ENCODE measurements at regions not wholly inside any gene's neighbourhood (a gene's known extent, or its start where the extent isn't known, plus 50 kb on each side); places are given as distances from the start of the nearest gene placed in this dataset.

GRCh38 chr12:98352218-98352811, 163.1 kb upstream of the TMPO start:
- ATAC-seq: peak; percentile 64
- DNase-seq: no peak

GRCh38 chr12:98352835-98353234, 162.6 kb upstream of the TMPO start:
- ATAC-seq (no peak), DNase-seq (no peak)

- ATAC-seq (no peak), DNase-seq (no peak)
Observed at GRCh38 chr12:98354520-98355035, 160.8 kb upstream of the TMPO start.

- no peak for DNase-seq
- no peak for ATAC-seq
Observed at GRCh38 chr12:98355322-98355721, 160.1 kb upstream of the TMPO start.

- DNase-seq: no peak
- no peak for ATAC-seq
Observed at GRCh38 chr12:98355933-98356332, 159.5 kb upstream of the TMPO start.

- ATAC-seq: no peak
Observed at GRCh38 chr12:98358144-98358543, 157.2 kb upstream of the TMPO start.

GRCh38 chr12:98359856-98360255, 155.5 kb upstream of the TMPO start:
- DNase-seq (no peak), ATAC-seq (no peak)

More at GRCh38 chr12:98358144-98358543, 157.2 kb upstream of the TMPO start:
- DNase-seq: no peak

- no peak for DNase-seq
- ATAC-seq: no peak
Observed at GRCh38 chr12:98360401-98360800, 155.0 kb upstream of the TMPO start.

GRCh38 chr12:98369581-98369980, 145.8 kb upstream of the TMPO start:
- ATAC-seq (no peak), DNase-seq (no peak)

- DNase-seq (no peak), ATAC-seq (no peak)
Observed at GRCh38 chr12:98370976-98371375, 144.4 kb upstream of the TMPO start.

- DNase-seq (no peak), ATAC-seq (no peak)
Observed at GRCh38 chr12:98371419-98371818, 144.0 kb upstream of the TMPO start.

GRCh38 chr12:98372340-98373024, 142.9 kb upstream of the TMPO start:
- no peak for DNase-seq
- ATAC-seq: no peak

GRCh38 chr12:98373025-98373554, 142.3 kb upstream of the TMPO start:
- DNase-seq: no peak
- no peak for ATAC-seq

GRCh38 chr12:98374007-98374406, 141.4 kb upstream of the TMPO start:
- DNase-seq (no peak), ATAC-seq (no peak)

GRCh38 chr12:98379106-98379505, 136.3 kb upstream of the TMPO start:
- ATAC-seq (no peak), DNase-seq (no peak)

GRCh38 chr12:98385641-98386040, 129.7 kb upstream of the TMPO start:
- no peak for DNase-seq
- no peak for ATAC-seq

GRCh38 chr12:98387444-98387843, 127.9 kb upstream of the TMPO start:
- ATAC-seq (no peak), DNase-seq (no peak)

GRCh38 chr12:98388126-98388525, 127.3 kb upstream of the TMPO start:
- DNase-seq: no peak
- ATAC-seq: no peak

- ATAC-seq (no peak), DNase-seq (no peak)
Observed at GRCh38 chr12:98389593-98389992, 125.8 kb upstream of the TMPO start.

GRCh38 chr12:98397323-98398105, 117.9 kb upstream of the TMPO start:
- peak; percentile 85 for DNase-seq
- peak; percentile 88 for ATAC-seq

GRCh38 chr12:98399532-98399931, 115.9 kb upstream of the TMPO start:
- DNase-seq (peak; percentile 66), ATAC-seq (peak; percentile 81)

- ATAC-seq (no peak), DNase-seq (no peak)
Observed at GRCh38 chr12:98401427-98401826, 114.0 kb upstream of the TMPO start.

- DNase-seq: no peak
- no peak for ATAC-seq
Observed at GRCh38 chr12:98402091-98402490, 113.3 kb upstream of the TMPO start.

Measured in stimulated activated naive CD8-positive, alpha-beta T cell treated with anti-CD3 and anti-CD28 coated beads, Interleukin-15, Interleukin-2, amounts not matched to agents 100 U/mL and 50 U/mL, for 24 hours (primary cell).